DMS53 treated with DMSO at 0.1 percent for 48 hours (cell line): ENCODE measurements at regions not wholly inside any gene's neighbourhood (a gene's known extent, or its start where the extent isn't known, plus 50 kb on each side); places are given as distances from the start of the nearest gene placed in this dataset.
"Not testable (repeated sequence)": the region's sequence is repeated elsewhere in the genome, so short reads cannot be mapped to it uniquely, and the experiment has no call there.

Experiments used
- DNase-seq: peaks from one replicate; lab custom pipeline; 2025; ENCODE audit not compliant: unreplicated experiment; lab: John Stamatoyannopoulos, UW

GRCh38 chr3:80368616-80369015 is 600.8 kb upstream of the ROBO1 start:
- no peak for DNase-seq

DNA sequence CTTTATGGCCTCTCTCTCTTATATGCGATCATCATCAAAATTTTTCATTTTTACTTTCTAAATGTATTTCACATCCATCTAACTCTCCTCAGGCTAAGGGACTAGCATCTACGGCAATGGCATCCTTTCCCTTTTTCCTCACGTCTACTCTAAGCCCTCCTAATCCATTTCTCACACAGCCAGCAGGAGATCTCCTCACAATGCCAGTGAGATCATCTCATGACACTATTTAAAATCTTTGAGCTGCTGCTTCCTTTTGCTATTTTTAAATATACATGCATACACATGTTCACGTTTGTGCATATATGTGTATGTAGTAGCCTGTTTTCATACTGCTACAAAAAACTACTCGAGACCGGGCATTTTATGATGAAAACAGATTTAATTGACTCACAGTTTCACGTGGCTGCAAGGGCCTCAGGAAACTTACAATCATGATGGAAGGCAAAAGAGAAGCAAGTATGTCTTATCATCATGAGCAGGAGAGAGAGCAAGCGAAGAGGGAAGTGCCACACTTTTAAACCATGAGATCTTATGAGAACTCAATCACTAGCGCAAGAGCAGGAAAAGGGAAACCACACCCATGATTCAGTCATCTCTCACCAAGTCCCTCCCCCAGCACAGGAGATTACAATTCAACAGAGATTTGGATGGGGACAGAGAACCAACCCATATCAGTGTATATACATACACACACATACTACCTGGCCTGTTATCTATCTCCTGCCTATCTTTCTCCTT is 599.2 kb upstream of the ROBO1 start:
- no peak for DNase-seq

DNA sequence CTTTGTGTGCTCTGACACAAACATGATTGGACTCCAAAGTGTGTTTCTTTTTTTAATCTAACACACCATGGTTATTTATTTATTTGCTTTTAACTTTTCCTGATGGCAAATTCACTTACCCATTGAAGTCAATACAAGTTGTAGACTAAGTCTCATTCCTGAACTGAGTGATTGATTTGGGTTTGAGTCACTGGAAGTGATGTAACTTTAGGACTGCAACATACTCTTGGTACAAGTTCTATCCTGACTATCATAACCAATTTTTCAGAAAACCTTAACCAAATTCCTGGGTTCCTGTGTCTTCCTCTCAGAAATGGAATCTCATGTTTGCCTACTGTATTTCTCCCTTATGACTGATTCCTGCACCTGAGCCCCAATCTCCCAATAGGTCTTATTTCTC is 590.0 kb upstream of the ROBO1 start:
- no peak for DNase-seq

GRCh38 chr3:80355144-80355543 is 587.3 kb upstream of the ROBO1 start:
- no peak for DNase-seq

DNA sequence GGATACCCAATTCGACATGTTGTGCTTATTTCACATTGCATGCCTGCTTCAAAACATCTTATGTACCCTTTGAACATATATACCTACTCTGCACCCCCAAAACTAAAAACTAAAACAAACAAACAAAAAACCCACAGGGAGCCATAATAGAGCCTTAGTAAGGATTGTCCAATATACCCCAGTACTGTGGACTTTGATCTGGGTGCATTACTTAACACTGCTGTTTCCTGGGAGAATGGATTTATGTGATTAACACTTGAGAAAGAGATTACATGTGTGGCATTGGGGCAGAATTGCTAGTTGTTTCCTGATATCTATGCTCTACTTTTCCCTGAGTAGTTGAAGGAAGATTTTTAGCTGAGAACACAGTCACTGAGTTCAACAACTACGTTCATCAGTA is 583.4 kb upstream of the ROBO1 start:
- DNase-seq = no peak

- no peak for DNase-seq
Observed at GRCh38 chr3:80350771-80351170, 583.0 kb upstream of the ROBO1 start.

DNA sequence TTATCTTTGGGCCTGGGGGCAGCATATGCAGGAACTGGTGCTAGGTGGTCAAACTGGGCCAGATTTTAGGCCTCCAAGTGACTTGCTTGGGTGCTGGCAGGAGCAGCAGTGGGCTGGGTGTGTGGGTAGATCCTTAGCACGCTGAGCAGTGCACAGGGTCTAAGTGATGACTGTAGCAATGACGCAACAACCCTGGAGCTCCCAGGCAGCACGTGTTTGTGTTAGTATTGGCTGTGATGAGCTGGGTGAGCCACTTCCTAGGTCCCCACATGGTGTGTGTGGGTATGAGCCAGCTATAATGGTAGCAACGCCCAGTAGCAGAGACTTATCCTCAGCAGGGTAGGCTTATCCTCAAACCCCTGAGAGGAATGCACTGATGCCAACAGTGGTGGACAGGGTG is 570.6 kb upstream of the ROBO1 start:
- DNase-seq = no peak

DNA sequence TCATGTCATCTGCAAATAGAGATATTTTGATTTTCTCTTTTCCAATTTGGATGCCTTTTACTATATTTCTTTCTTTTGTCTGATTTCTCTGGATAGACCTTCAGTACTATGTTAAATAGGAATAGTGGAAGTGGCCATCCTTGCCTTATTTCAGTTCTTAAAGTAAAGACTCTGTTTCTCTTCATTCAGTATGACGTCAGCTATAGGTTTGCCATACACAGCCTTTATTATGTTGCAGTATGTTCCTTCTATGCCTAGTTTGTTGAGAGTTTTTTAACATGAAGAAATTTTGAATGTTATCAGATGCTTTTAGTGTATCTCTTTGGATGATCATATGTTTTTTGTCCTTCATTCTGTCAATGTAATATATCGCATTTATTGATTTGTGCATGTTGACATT is 566.7 kb upstream of the ROBO1 start:
- no peak for DNase-seq

GRCh38 chr3:80331494-80332170 is 563.8 kb upstream of the ROBO1 start:
- DNase-seq = no peak

GRCh38 chr3:80314541-80314940 is 546.7 kb upstream of the ROBO1 start:
- DNase-seq = not testable (repeated sequence)

- DNase-seq = no peak
Observed at GRCh38 chr3:80308637-80309036, 540.8 kb upstream of the ROBO1 start.

DNA sequence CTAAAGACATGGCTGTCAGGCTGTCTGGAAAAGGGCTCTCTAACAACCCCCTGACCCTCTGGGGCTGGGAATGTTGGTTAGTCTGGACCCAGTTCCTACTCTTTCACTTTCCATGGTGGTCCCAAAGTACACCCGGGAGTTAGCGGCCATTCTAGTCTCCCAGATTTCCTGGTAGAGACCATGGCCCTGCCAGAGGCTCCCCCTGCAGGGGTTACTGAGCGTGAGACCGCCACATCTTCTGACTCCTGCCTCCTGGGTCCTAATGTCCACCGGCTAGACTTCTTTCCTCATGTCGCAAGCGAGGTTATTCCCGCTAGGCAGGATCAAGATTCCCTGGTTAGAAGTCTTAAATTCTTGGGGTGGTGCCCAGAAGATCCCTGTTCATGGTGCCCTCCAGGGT is 540.0 kb upstream of the ROBO1 start:
- no peak for DNase-seq

DNA sequence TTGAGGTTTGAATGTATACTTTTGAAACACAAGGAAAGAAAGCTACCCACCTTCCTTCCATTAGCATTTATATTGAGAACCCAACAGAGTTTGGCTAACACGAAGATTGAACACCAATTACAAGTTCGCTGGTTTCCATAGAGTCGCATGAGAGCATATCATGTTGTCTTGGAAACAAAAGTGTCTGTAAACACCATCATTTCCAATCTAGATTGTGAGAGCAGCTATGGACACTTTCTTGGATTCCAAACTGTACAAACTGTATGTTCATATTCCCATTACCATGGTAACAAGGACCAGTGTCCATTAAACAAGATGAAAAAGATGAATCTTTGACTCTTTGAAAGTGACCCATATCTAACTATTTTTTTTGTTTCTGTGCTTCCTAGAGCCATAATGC is 529.9 kb upstream of the ROBO1 start:
- no peak for DNase-seq

GRCh38 chr3:80285388-80285787 is 517.6 kb upstream of the ROBO1 start:
- no peak for DNase-seq

DNA sequence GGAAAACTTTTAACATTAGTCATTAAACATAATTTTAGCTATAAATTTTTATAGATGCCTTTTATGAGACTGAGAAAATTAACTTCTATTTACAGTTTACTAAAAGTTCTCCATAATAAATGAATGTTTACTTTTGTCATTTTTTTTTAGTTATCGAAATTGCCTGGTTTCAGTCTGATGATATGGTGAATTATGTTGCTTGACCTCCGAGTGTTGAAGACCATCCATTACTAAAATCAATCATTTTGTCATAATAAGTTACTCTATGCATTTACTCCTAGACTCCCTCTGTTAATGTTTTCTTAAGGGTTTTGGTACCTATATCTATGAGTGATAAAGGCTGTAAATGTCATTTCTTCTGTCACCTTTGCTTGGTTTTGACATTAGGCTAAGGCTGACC is 516.0 kb upstream of the ROBO1 start:
- DNase-seq = no peak

- DNase-seq = no peak
Observed at GRCh38 chr3:80278056-80278455, 510.3 kb upstream of the ROBO1 start.

DNA sequence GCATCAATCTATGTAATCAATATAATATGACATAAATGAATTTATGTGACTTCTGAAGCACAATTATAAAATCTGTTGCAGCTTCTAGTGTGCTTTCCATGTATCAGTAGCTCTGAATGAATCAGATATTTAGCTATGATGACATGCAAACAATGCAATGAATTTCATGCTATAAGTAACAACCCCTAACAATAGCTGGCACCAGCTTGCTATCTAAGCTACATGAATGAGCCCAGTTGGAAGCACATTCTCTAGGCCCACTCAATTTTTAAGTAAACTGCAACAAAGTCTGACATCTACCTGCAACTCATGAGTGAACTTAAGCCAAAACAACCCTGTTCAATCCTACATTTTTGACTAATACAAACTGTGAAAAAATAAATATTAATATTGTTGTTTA is 507.3 kb upstream of the ROBO1 start:
- DNase-seq = no peak

- no peak for DNase-seq
Observed at GRCh38 chr3:80263260-80263659, 495.5 kb upstream of the ROBO1 start.

GRCh38 chr3:80261082-80261481 is 493.3 kb upstream of the ROBO1 start:
- no peak for DNase-seq

- no peak for DNase-seq
Observed at GRCh38 chr3:80259736-80260135, 491.9 kb upstream of the ROBO1 start.

DNA sequence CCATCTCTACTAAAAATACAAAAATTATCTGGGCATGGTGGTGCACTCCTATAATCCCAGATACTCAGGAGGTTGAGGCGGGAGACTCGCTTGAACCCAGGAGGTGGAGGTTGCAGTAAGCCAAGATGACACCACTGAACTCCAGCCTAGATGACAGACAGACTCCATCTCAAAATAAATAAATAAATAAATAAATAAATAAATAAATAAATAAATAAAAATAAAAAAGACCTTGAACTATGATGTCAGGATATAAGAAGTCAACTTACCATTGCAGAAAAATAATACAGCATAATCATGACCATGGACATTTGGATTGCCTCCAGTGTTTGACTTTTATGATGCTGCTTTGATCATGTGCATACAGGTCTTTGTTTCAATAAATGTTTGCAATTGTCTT is 484.3 kb upstream of the ROBO1 start:
- no peak for DNase-seq

- DNase-seq = no peak
Observed at GRCh38 chr3:80247766-80248165, 480.0 kb upstream of the ROBO1 start.

- DNase-seq = no peak
Observed at GRCh38 chr3:80244390-80244789, 476.6 kb upstream of the ROBO1 start.
